Fibroblast of mammary gland (primary cell): ENCODE measurements at regions not wholly inside any gene's neighbourhood (a gene's known extent, or its start where the extent isn't known, plus 50 kb on each side); places are given as distances from the start of the nearest gene placed in this dataset.

Experiments used
- DNase-seq: peaks from one replicate; pipeline ENCODE4 v3.0.0-alpha.2; 2010; ENCODE audit warnings: low read depth
- H3K4me3 ChIP-seq: 2 replicates; pipeline ENCODE4 v1.5.1; 2011; ENCODE audit warnings: low read depth, mild to moderate bottlenecking, low read length, moderate library complexity; ENCODE audit not compliant: control insufficient read depth
- TF ChIP-seq, protein P1 (sequence below): conservative IDR thresholded peaks from 2 replicates; pipeline ENCODE4 v1.5.1; 2011; ENCODE audit warnings: low read depth, low read length, inconsistent platforms; ENCODE audit not compliant: control insufficient read depth, insufficient read depth

DNA sequence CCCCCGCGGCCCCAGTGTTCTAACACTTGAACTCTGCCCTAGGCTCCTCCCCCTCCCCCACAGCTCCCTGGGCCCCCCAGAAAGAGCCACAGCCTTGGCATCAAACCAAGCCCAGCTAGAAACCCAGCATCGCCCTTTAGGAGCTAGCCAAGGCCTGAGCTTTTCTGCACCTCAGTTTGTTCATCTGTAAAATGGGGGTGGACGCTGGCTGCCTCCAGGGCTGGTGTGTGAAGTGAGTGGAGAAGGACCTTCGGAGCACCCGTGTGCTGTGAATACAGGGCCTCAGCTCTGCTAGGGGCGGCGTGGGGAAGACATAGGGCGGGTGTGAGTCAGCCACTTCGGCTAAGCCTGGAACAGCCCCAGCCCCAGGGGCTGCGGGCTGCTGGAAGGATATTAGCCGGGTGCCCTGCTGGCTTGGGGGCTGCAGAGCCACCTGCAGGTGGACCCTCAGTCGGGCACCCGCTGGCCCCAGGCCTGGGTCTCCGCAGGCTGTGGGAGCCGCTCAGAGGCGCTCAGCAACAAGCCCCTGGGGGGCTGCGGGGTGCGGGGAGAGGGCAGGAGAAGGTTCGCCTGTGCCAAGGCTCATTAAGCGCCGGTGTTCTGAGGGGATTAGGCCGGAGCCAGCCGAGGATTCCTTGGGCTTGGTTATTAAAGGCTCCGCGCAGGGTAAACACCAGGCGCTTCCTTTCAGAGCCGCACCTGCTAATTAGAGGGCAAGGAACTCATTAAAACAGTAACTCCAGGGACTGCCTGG is 217.0 kb upstream of the CIBAR2 start:
- H3K4me3 ChIP-seq, result no peak overlapping the region
- DNase-seq, result no peak
- TF ChIP-seq, protein P1, sequence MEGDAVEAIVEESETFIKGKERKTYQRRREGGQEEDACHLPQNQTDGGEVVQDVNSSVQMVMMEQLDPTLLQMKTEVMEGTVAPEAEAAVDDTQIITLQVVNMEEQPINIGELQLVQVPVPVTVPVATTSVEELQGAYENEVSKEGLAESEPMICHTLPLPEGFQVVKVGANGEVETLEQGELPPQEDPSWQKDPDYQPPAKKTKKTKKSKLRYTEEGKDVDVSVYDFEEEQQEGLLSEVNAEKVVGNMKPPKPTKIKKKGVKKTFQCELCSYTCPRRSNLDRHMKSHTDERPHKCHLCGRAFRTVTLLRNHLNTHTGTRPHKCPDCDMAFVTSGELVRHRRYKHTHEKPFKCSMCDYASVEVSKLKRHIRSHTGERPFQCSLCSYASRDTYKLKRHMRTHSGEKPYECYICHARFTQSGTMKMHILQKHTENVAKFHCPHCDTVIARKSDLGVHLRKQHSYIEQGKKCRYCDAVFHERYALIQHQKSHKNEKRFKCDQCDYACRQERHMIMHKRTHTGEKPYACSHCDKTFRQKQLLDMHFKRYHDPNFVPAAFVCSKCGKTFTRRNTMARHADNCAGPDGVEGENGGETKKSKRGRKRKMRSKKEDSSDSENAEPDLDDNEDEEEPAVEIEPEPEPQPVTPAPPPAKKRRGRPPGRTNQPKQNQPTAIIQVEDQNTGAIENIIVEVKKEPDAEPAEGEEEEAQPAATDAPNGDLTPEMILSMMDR, result no peak

DNA sequence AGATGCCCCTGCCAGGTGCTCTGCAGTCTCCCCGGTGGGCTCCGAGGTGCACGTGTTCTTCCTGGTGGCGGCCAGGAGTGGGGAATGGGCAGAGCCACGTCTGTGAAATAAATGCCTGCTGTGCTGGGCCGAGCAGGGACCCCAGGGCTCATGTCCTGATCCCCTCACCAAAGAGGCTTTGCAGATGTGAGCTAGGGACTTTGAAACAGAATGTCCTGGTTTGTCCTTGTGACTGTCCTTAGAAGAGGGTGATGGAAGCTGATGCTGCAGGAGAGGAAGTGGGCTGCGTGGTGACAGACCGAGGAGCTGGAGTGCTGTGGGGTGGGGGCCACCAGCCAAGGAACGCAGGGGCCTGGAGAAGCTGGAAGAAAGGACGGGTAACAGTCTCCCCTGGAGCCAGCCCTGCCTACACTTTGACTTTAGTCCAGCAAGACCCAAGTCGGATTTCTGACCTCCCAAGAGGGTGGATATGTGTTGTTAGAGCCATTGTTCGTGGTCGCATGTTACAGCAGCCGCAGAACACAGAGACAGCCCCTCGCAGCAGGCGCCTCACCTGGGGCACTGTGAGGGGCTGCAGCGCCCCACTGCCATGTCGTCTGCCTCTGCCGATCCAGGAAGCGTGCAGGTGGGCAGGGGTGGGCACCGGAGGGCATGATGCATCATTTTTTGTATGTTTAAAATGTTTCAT is 217.9 kb upstream of the CIBAR2 start:
- no peak for DNase-seq
- H3K4me3 ChIP-seq, result no peak overlapping the region
- TF ChIP-seq, protein P1, result no peak

DNA sequence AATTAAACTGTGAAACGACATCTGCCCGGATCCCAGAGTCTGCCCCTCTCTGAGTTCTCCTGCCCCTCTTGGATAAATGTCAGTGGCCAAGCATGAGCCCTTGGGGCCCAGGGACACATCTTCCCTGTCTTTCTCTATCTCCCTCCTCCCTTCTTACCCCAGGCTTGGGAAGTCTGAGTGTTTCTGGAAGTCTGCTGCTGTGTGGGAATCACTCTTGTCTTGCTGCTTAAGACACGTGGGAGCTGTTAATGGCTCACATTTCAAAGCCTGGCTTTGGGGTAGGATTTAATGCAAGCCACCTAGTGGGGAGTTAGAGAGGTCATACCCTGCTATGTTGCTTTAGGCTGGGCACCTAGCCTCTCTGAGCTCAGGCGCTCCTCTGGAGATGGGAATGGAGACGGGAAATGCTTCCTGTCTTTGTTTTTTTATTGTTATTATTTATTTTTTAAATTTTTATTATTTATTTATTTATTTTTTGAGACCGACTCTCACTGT is 218.5 kb upstream of the CIBAR2 start:
- peak; percentile 87 for DNase-seq
- no peak overlapping the region for H3K4me3 ChIP-seq
- TF ChIP-seq, protein P1, result peak; percentile 61

DNA sequence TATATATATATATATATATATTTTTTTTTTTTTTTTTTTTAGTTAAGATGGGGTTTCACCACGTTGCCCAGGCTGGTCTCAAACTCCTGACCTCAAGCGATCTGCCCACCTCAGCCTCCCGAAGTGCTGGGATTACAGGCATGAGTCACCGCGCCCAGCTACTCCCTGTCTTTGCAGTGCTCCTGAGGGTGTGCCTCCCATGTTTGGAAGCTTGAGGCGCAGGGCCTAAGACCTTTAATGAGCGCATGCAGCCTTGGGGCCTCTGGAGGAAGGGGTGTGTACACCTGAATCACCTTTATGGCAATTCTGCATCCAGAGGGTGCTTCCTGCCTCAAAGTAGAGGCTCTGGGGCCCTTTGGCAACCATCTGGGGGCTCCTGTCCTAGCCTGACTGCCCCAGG is 219.4 kb upstream of the CIBAR2 start:
- no peak for DNase-seq
- H3K4me3 ChIP-seq, result no peak overlapping the region
- TF ChIP-seq, protein P1, result no peak

DNA sequence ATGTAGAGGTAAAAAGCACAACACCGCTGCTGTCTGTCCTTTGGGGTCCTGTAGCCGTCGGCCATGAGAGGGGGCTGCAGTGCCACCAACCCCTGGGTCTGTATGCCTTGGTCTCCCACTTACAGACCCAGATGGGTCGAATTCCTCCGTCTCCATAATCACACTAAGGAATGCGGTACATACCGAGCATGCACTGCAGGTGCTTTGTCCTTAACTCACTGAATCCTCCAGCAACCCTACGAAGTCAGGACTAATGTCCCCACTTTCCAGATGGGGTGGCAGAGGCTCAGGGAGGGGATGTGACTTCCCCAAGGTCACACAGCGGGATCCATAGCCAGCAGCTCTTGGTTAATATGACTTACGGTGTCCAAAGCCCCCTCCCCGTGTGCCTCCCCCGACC is 219.9 kb upstream of the CIBAR2 start:
- DNase-seq, result no peak
- TF ChIP-seq, protein P1, result no peak
- no peak overlapping the region for H3K4me3 ChIP-seq

DNA sequence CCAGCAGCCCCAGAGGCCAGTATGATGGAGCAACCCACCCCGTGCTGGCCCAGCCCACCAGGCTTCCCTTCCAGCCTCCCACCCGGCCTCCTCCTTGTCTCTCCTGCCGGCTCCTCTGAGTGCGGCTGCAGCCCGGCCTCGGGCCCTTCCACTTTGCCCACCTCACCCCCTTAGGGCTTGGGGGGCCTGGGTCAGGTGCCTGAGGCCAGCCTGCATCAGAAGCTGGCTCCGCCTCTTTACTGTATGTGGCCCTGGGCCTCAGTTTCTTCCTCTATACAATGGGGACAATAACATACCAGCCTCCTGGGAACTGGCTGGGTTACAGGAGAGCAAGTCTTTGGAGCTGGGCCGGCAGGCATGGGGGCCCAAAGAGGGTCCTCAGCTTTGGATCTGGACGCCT is 221.1 kb upstream of the CIBAR2 start:
- TF ChIP-seq, protein P1, result no peak
- H3K4me3 ChIP-seq, result no peak overlapping the region
- DNase-seq, result no peak
